ENCODE measurements at regions not wholly inside any gene's neighbourhood (a gene's known extent, or its start where the extent isn't known, plus 50 kb on each side); places are given as distances from the start of the nearest gene placed in this dataset.

DNA sequence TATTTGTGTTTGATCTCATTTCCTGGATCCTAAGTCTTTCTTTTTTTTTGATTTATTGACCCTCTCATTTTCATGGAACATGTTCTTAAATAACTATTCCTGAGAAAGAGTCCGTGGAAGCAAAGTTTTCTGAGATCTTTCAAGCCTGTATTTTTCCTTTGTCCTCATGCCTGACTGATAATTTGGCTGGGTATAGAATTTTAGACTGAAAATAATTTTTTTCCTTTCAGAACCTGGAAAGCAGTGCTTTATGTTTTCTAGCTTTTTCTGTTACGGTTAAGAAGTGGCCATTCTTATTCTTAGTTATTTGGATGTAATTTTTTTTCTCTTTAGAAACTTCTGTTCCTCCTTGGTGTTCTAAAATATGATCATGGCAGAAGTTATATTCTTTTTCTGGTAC is 82.5 kb downstream of the SEMA4F start:
- no CpG with 5 or more reads among the region's 2 CpGs for WGBS (ENCODE audit: insufficient coverage)

DNA sequence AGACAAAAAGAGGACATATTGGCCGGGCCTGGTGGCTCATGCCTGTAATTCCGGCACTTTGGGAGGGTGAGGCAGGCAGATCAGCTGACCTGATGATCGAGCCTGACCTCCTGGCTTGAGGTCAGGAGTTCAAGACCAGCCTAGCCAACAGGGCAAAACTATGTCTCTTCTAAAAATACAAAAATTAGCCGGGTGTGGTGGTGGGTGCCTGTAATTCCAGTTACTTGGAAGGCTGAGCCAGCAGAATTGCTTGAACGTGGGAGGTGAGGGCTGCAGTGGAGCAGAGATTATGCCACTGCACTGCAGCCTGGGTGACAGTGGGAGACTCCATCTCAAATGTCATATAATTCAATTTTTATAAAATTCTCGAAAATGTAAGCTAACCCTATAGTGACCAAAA is 84.5 kb downstream of the SEMA4F start:
- TF ChIP-seq, protein P1, sequence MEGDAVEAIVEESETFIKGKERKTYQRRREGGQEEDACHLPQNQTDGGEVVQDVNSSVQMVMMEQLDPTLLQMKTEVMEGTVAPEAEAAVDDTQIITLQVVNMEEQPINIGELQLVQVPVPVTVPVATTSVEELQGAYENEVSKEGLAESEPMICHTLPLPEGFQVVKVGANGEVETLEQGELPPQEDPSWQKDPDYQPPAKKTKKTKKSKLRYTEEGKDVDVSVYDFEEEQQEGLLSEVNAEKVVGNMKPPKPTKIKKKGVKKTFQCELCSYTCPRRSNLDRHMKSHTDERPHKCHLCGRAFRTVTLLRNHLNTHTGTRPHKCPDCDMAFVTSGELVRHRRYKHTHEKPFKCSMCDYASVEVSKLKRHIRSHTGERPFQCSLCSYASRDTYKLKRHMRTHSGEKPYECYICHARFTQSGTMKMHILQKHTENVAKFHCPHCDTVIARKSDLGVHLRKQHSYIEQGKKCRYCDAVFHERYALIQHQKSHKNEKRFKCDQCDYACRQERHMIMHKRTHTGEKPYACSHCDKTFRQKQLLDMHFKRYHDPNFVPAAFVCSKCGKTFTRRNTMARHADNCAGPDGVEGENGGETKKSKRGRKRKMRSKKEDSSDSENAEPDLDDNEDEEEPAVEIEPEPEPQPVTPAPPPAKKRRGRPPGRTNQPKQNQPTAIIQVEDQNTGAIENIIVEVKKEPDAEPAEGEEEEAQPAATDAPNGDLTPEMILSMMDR (IDR thresholded peaks at IDR 0.05), result no peak
- no peak for TF ChIP-seq EZH2 (IDR thresholded peaks at IDR 0.05; ENCODE audit: borderline replicate concordance, insufficient read depth, low read depth, low read length, poor library complexity, severe bottlenecking)
- Mint-ChIP-seq H3K4me3 (no peak overlapping the region), H3K4me1 (no peaks in the 10 kb centered on the region), H3K27me3 (peaks cover 31% of the 10 kb centered on the region), H3K9me3 (ENCODE audit: insufficient read depth) (no peaks in the 10 kb centered on the region), H3K27ac (no peak overlapping the region)
- Histone ChIP-seq H3K9ac (ENCODE audit: low read length) (no peak overlapping the region), H3K27me3 (replicated peaks in 1 of 4; ENCODE audit: control extremely low read depth in 1 of 4, control insufficient read depth in 3 of 4, insufficient read depth in 4 of 4, low read length in 3 of 4) (peaks cover 0 to 6% (median 0%) of the 10 kb centered on the region in 4 experiments), H3K79me2 (ENCODE audit: control insufficient read depth, insufficient read depth, low read length) (no peaks in the 10 kb centered on the region), H3K4me3 (ENCODE audit: control extremely low read depth in 1 of 5, extremely low read depth in 1 of 5, insufficient read depth in 1 of 5, low read depth in 2 of 5, low read length in 4 of 5) (no peak overlapping the region), H3K4me2 (replicated peaks; ENCODE audit: low read depth, low read length, poor library complexity, severe bottlenecking) (no peak overlapping the region), H2AFZ (ENCODE audit: insufficient read depth, low read depth, low read length, poor library complexity, severe bottlenecking) (no peak overlapping the region), H4K20me1 (ENCODE audit: control insufficient read depth, insufficient read depth, low read length, poor library complexity, severe bottlenecking) (no peaks in the 10 kb centered on the region), H3K27ac (ENCODE audit: low read length in 2 of 2) (no peak overlapping the region), H3K36me3 (replicated peaks in 1 of 2; ENCODE audit: control extremely low read depth in 1 of 2, control insufficient read depth in 1 of 2, extremely low read depth in 1 of 2, insufficient read depth in 2 of 2, low read length in 1 of 2) (no peaks in the 10 kb centered on the region), H3K9me3 (ENCODE audit: control extremely low read depth in 1 of 3, control insufficient read depth in 2 of 3, insufficient read depth in 1 of 3, low read length in 2 of 3) (peaks cover 0 to 9% (median 3%) of the 10 kb centered on the region in 3 donors), H3K4me1 (ENCODE audit: control insufficient read depth in 2 of 2, insufficient read depth in 2 of 2, low read length in 2 of 2) (no peaks in the 10 kb centered on the region)
- ChIA-PET POLR2A (no interaction called here), CTCF (interaction anchor here (1.7 kb wide), 1 partner anchor 23 kb away, joined by 6 read pairs; no protein-coding TSS in a partner anchor)
- ATAC-seq (ENCODE audit: low read depth), result no peak
- no peak for DNase-seq
- intact Hi-C loops (cut with micrococcal nuclease), result no loop called here
- 33% methylated on average over 3 of the region's 6 CpGs for WGBS (ENCODE audit: insufficient coverage)

More for the DNA sequence above, 82.5 kb downstream of the SEMA4F start:
- Histone ChIP-seq H3K9ac (ENCODE audit: low read length) (no peak overlapping the region), H3K27ac (ENCODE audit: low read length in 2 of 2) (no peak overlapping the region), H2AFZ (ENCODE audit: insufficient read depth, low read depth, low read length, poor library complexity, severe bottlenecking) (no peak overlapping the region), H3K9me3 (ENCODE audit: control extremely low read depth in 1 of 3, control insufficient read depth in 2 of 3, insufficient read depth in 1 of 3, low read length in 2 of 3) (peaks cover 0 to 9% (median 3%) of the 10 kb centered on the region in 3 donors), H3K4me2 (replicated peaks; ENCODE audit: low read depth, low read length, poor library complexity, severe bottlenecking) (no peak overlapping the region), H3K4me3 (ENCODE audit: control extremely low read depth in 1 of 5, extremely low read depth in 1 of 5, insufficient read depth in 1 of 5, low read depth in 2 of 5, low read length in 4 of 5) (no peak overlapping the region), H3K4me1 (ENCODE audit: control insufficient read depth in 2 of 2, insufficient read depth in 2 of 2, low read length in 2 of 2) (no peaks in the 10 kb centered on the region), H3K36me3 (replicated peaks in 1 of 2; ENCODE audit: control extremely low read depth in 1 of 2, control insufficient read depth in 1 of 2, extremely low read depth in 1 of 2, insufficient read depth in 2 of 2, low read length in 1 of 2) (no peaks in the 10 kb centered on the region), H4K20me1 (ENCODE audit: control insufficient read depth, insufficient read depth, low read length, poor library complexity, severe bottlenecking) (no peaks in the 10 kb centered on the region), H3K79me2 (ENCODE audit: control insufficient read depth, insufficient read depth, low read length) (no peaks in the 10 kb centered on the region), H3K27me3 (replicated peaks in 1 of 4; ENCODE audit: control extremely low read depth in 1 of 4, control insufficient read depth in 3 of 4, insufficient read depth in 4 of 4, low read length in 3 of 4) (peaks cover 0 to 6% (median 2%) of the 10 kb centered on the region in 4 experiments)
- Mint-ChIP-seq H3K4me1 (no peaks in the 10 kb centered on the region), H3K4me3 (no peak overlapping the region), H3K27me3 (peaks cover 35% of the 10 kb centered on the region), H3K27ac (no peak overlapping the region), H3K9me3 (ENCODE audit: insufficient read depth) (no peaks in the 10 kb centered on the region)
- TF ChIP-seq, protein P1 (IDR thresholded peaks at IDR 0.05), result no peak
- TF ChIP-seq EZH2 (IDR thresholded peaks at IDR 0.05; ENCODE audit: borderline replicate concordance, insufficient read depth, low read depth, low read length, poor library complexity, severe bottlenecking), result no peak
- DNase-seq, result no peak
- CTCF ChIA-PET, result no interaction called here
- no peak for ATAC-seq (ENCODE audit: low read depth)
- POLR2A ChIA-PET, result no interaction called here
- intact Hi-C loops (cut with micrococcal nuclease), result no loop called here
